Esophagus muscularis mucosa (tissue), 4 donors: ENCODE measurements at regions not wholly inside any gene's neighbourhood (a gene's known extent, or its start where the extent isn't known, plus 50 kb on each side); places are given as distances from the start of the nearest gene placed in this dataset.

Source experiments
- DNase-seq: peaks from one replicate; pipeline ENCODE4 v3.0.0-alpha.2; 2017; ENCODE audit errors: extremely low spot score
- H3K27ac ChIP-seq, 4 donors: fragments of 200-600 bp; sonication (generic); replicated peaks in 1 of 4; 1 replicate in 3 of 4; 2 replicates in 1 of 4; pipeline ENCODE4 v1.5.1; 2016 to 2019; ENCODE audit warnings: mild to moderate bottlenecking in 1 of 4
- H3K27me3 ChIP-seq, 4 donors: fragments of 200-600 bp; sonication (generic); one replicate each; pipeline versions ENCODE4 v1.5.1 to v1.6.0; 2016 to 2019
- H3K36me3 ChIP-seq, 4 donors: fragments of 200-600 bp; sonication (generic); one replicate each; pipeline ENCODE4 v1.5.1; 2016 to 2019
- H3K4me1 ChIP-seq, 4 donors: fragments of 200-600 bp; sonication (generic); one replicate each; pipeline ENCODE4 v1.5.1; 2016 to 2019
- H3K4me3 ChIP-seq, 4 donors: fragments of 200-600 bp; sonication (generic); 1 replicate in 2 of 4; 2 replicates in 2 of 4; pipeline ENCODE4 v1.5.1; 2016 to 2019; ENCODE audit warnings: mild to moderate bottlenecking in 4 of 4, moderate library complexity in 1 of 4
- H3K9me3 ChIP-seq, 4 donors: fragments of 200-600 bp; sonication (generic); 1 replicate in 3 of 4; 2 replicates in 1 of 4; pipeline ENCODE4 v1.5.1; 2016 to 2019
- CTCF ChIP-seq, 3 experiments: fragments of 200-600 bp in 2 of 3; fragments of 450-650 bp in 1 of 3; sonication (generic) in 2 of 3; IDR thresholded peaks; one replicate each; pipeline ENCODE4 v1.5.1; 2017 to 2019; ENCODE audit warnings: antibody characterized with exemption in 3 of 3, mild to moderate bottlenecking in 2 of 3, moderate library complexity in 1 of 3
- EP300 ChIP-seq: sonication (generic); formaldehyde crosslinking; IDR thresholded peaks from one replicate; pipeline ENCODE4 v1.6.1; 2017; ENCODE audit warnings: antibody characterized with exemption
- POLR2A ChIP-seq: fragments of 450-650 bp; IDR thresholded peaks from one replicate; pipeline ENCODE4 v1.6.1; 2017; ENCODE audit warnings: antibody characterized with exemption, moderate library complexity, mild to moderate bottlenecking, low read depth
- POLR2AphosphoS5 ChIP-seq, 2 donors: sonication (generic); formaldehyde crosslinking; IDR thresholded peaks; one replicate each; pipeline ENCODE4 v1.6.1; 2017; ENCODE audit warnings: antibody characterized with exemption in 2 of 2
- WGBS: methylation state at CpG from one replicate; pipeline ENCODE4 v1.1.5; 2018; 5-methylcytosine and 5-hydroxymethylcytosine counted together
- intact Hi-C: fragments of 100-400 bp; cut with DNase I; formaldehyde crosslinking; loops from one replicate; pipeline ENCODE4 v1.15.1; 2023

- 34% methylated on average over 4 of the region's 4 CpGs for WGBS
- no peak overlapping the region for H3K4me3 ChIP-seq
- H3K27ac ChIP-seq, result no peak overlapping the region
- DNase-seq, result no peak
- peaks cover 0 to 10% (median 3%) of the 10 kb centered on the region in 4 donors for H3K4me1 ChIP-seq
- intact Hi-C loops, result no loop called here
- no peaks in the 10 kb centered on the region for H3K9me3 ChIP-seq
- TF ChIP-seq POLR2AphosphoS5 (IDR thresholded peaks at IDR 0.05) (no peak), CTCF (IDR thresholded peaks at IDR 0.05) (no peak), EP300 (no peak), POLR2A (no peak)
- H3K36me3 ChIP-seq, result no peaks in the 10 kb centered on the region
- H3K27me3 ChIP-seq, result no peaks in the 10 kb centered on the region
Measured at GRCh38 chr17:53707566-53707965, 115.2 kb upstream of the KIF2B start.

- no peak overlapping the region for H3K27ac ChIP-seq
- TF ChIP-seq POLR2AphosphoS5 (IDR thresholded peaks at IDR 0.05) (no peak), CTCF (IDR thresholded peaks at IDR 0.05) (no peak), EP300 (no peak), POLR2A (no peak)
- intact Hi-C loops, result no loop called here
- H3K4me1 ChIP-seq, result no peaks in the 10 kb centered on the region
- H3K4me3 ChIP-seq, result no peak overlapping the region
- H3K27me3 ChIP-seq, result no peaks in the 10 kb centered on the region
- no peaks in the 10 kb centered on the region for H3K9me3 ChIP-seq
- WGBS, result 45% methylated on average over 5 of the region's 5 CpGs
- H3K36me3 ChIP-seq, result no peaks in the 10 kb centered on the region
- no peak for DNase-seq
Measured at GRCh38 chr17:53696286-53696685, 126.4 kb upstream of the KIF2B start.

- Histone ChIP-seq H3K9me3 (no peaks in the 10 kb centered on the region), H3K36me3 (no peaks in the 10 kb centered on the region), H3K4me3 (no peak overlapping the region), H3K27ac (no peak overlapping the region), H3K27me3 (no peaks in the 10 kb centered on the region), H3K4me1 (no peaks in the 10 kb centered on the region)
- no peak for TF ChIP-seq POLR2AphosphoS5 (IDR thresholded peaks at IDR 0.05)
- no peak for TF ChIP-seq POLR2A
- no peak for TF ChIP-seq CTCF (IDR thresholded peaks at IDR 0.05)
- TF ChIP-seq EP300, result no peak
- intact Hi-C loops, result no loop called here
- 80% methylated on average over 2 of the region's 3 CpGs for WGBS
- DNase-seq, result no peak
Measured at GRCh38 chr17:53687324-53687723, 135.4 kb upstream of the KIF2B start.

GRCh38 chr17:53680745-53681144 lies 142.0 kb upstream of the KIF2B start:
- no peaks in the 10 kb centered on the region for H3K4me1 ChIP-seq
- TF ChIP-seq POLR2AphosphoS5 (IDR thresholded peaks at IDR 0.05), result no peak
- no peak for TF ChIP-seq POLR2A
- TF ChIP-seq EP300, result no peak
- no peak for TF ChIP-seq CTCF (IDR thresholded peaks at IDR 0.05)
- intact Hi-C loops, result no loop called here
- H3K36me3 ChIP-seq, result no peaks in the 10 kb centered on the region
- H3K27ac ChIP-seq, result no peak overlapping the region
- H3K4me3 ChIP-seq, result no peak overlapping the region
- 96% methylated on average over 1 of the region's 1 CpG for WGBS
- H3K9me3 ChIP-seq, result peaks cover 0 to 10% (median 1%) of the 10 kb centered on the region in 4 donors
- no peaks in the 10 kb centered on the region for H3K27me3 ChIP-seq
- no peak for DNase-seq

- Histone ChIP-seq H3K27ac (no peak overlapping the region), H3K36me3 (no peaks in the 10 kb centered on the region), H3K9me3 (no peaks in the 10 kb centered on the region), H3K27me3 (no peaks in the 10 kb centered on the region), H3K4me1 (no peaks in the 10 kb centered on the region), H3K4me3 (no peak overlapping the region)
- TF ChIP-seq POLR2A, result no peak
- TF ChIP-seq CTCF (IDR thresholded peaks at IDR 0.05), result no peak
- TF ChIP-seq EP300, result no peak
- TF ChIP-seq POLR2AphosphoS5 (IDR thresholded peaks at IDR 0.05), result no peak
- WGBS, result 69% methylated on average over 1 of the region's 1 CpG
- no peak for DNase-seq
- intact Hi-C loops, result no loop called here
Measured at GRCh38 chr17:53668854-53669253, 153.9 kb upstream of the KIF2B start.
